ENCODE measurements at regions not wholly inside any gene's neighbourhood (a gene's known extent, or its start where the extent isn't known, plus 50 kb on each side); places are given as distances from the start of the nearest gene placed in this dataset.

DNA sequence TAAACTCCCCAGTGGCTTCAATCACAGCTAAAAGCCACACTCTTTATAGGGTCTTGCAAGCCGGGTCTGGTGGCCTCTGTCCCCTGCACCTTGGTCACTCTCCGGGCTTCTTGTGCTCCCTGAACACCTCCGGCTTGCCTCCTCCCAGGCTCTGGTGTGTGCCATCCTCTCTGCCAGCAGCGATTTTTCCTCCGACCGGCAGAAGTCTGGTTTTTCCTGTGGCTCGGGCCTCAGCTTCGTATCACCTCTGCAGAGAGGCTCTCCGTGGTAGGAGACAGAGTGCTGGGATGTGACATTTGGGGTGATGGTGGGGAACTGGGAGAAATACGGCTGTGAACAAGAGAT is 58.8 kb upstream of the HPCAL1 start:
- TF ChIP-seq, protein P1, sequence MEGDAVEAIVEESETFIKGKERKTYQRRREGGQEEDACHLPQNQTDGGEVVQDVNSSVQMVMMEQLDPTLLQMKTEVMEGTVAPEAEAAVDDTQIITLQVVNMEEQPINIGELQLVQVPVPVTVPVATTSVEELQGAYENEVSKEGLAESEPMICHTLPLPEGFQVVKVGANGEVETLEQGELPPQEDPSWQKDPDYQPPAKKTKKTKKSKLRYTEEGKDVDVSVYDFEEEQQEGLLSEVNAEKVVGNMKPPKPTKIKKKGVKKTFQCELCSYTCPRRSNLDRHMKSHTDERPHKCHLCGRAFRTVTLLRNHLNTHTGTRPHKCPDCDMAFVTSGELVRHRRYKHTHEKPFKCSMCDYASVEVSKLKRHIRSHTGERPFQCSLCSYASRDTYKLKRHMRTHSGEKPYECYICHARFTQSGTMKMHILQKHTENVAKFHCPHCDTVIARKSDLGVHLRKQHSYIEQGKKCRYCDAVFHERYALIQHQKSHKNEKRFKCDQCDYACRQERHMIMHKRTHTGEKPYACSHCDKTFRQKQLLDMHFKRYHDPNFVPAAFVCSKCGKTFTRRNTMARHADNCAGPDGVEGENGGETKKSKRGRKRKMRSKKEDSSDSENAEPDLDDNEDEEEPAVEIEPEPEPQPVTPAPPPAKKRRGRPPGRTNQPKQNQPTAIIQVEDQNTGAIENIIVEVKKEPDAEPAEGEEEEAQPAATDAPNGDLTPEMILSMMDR (IDR thresholded peaks at IDR 0.05): no peak
- TF ChIP-seq EP300 (IDR thresholded peaks at IDR 0.05): no peak

All from ovary (tissue), 3 donors.